SK-N-SH (cell line): ENCODE measurements at regions not wholly inside any gene's neighbourhood (a gene's known extent, or its start where the extent isn't known, plus 50 kb on each side); places are given as distances from the start of the nearest gene placed in this dataset.

Experiments used
- CTCF ChIP-seq: fragments of 200-600 bp; sonication (generic); IDR thresholded peaks from 2 replicates; pipeline ENCODE4 v1.6.1; 2017; ENCODE audit warnings: antibody characterized with exemption, mild to moderate bottlenecking, moderate library complexity
- FOSL2 ChIP-seq: IDR thresholded peaks from 2 replicates; pipeline ENCODE4 v1.4.0; 2012; ENCODE audit warnings: low read depth, mild to moderate bottlenecking, moderate library complexity, borderline replicate concordance
- GATA2 ChIP-seq: sonication (generic); formaldehyde crosslinking; IDR thresholded peaks from 2 replicates; pipeline ENCODE4 v1.5.0; 2020; ENCODE audit warnings: mild to moderate bottlenecking, missing genetic modification reagents
- MAX ChIP-seq: IDR thresholded peaks from 2 replicates; pipeline ENCODE4 v1.4.0; 2012; ENCODE audit warnings: low read depth
- NRF1 ChIP-seq: IDR thresholded peaks from 2 replicates; pipeline ENCODE4 v1.6.1; 2012; ENCODE audit warnings: low read depth, mild to moderate bottlenecking, low read length
- RAD21 ChIP-seq: IDR thresholded peaks from 2 replicates; pipeline ENCODE4 v1.6.1; 2012; ENCODE audit warnings: mild to moderate bottlenecking, low read length
- RFX5 ChIP-seq: IDR thresholded peaks from 2 replicates; pipeline ENCODE4 v1.6.1; 2012; ENCODE audit warnings: mild to moderate bottlenecking, improper control_type of control experiment, low read length
- SIN3A ChIP-seq: IDR thresholded peaks from 2 replicates; pipeline ENCODE4 v1.6.1; 2012; ENCODE audit warnings: low read depth, mild to moderate bottlenecking, low read length, moderate library complexity, borderline replicate concordance
- SMC3 ChIP-seq: IDR thresholded peaks from 2 replicates; pipeline ENCODE4 v1.6.1; 2012; ENCODE audit warnings: low read depth, low read length, improper control_type of control experiment
- TAF1 ChIP-seq: IDR thresholded peaks from 2 replicates; pipeline ENCODE4 v1.6.1; 2012; ENCODE audit warnings: low read depth, mild to moderate bottlenecking, low read length, moderate library complexity, borderline replicate concordance
- YY1 ChIP-seq: IDR thresholded peaks from 2 replicates; pipeline ENCODE4 v1.4.0; 2012; ENCODE audit warnings: low read depth, mild to moderate bottlenecking
- TF ChIP-seq, protein P1 (sequence below): IDR thresholded peaks from 2 replicates; pipeline ENCODE4 v1.6.1; 2012; ENCODE audit warnings: mild to moderate bottlenecking, low read depth, low read length, moderate library complexity
- TF ChIP-seq, protein P2 (sequence below): IDR thresholded peaks from 2 replicates; pipeline ENCODE4; 2012

- no peak for TF ChIP-seq CTCF
- TF ChIP-seq YY1, result no peak
- TF ChIP-seq SIN3A, result no peak
- TF ChIP-seq SMC3, result no peak
- no peak for TF ChIP-seq MAX
- no peak for TF ChIP-seq RAD21
- TF ChIP-seq, protein P1, sequence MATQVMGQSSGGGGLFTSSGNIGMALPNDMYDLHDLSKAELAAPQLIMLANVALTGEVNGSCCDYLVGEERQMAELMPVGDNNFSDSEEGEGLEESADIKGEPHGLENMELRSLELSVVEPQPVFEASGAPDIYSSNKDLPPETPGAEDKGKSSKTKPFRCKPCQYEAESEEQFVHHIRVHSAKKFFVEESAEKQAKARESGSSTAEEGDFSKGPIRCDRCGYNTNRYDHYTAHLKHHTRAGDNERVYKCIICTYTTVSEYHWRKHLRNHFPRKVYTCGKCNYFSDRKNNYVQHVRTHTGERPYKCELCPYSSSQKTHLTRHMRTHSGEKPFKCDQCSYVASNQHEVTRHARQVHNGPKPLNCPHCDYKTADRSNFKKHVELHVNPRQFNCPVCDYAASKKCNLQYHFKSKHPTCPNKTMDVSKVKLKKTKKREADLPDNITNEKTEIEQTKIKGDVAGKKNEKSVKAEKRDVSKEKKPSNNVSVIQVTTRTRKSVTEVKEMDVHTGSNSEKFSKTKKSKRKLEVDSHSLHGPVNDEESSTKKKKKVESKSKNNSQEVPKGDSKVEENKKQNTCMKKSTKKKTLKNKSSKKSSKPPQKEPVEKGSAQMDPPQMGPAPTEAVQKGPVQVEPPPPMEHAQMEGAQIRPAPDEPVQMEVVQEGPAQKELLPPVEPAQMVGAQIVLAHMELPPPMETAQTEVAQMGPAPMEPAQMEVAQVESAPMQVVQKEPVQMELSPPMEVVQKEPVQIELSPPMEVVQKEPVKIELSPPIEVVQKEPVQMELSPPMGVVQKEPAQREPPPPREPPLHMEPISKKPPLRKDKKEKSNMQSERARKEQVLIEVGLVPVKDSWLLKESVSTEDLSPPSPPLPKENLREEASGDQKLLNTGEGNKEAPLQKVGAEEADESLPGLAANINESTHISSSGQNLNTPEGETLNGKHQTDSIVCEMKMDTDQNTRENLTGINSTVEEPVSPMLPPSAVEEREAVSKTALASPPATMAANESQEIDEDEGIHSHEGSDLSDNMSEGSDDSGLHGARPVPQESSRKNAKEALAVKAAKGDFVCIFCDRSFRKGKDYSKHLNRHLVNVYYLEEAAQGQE, result no peak
- TF ChIP-seq, protein P2, sequence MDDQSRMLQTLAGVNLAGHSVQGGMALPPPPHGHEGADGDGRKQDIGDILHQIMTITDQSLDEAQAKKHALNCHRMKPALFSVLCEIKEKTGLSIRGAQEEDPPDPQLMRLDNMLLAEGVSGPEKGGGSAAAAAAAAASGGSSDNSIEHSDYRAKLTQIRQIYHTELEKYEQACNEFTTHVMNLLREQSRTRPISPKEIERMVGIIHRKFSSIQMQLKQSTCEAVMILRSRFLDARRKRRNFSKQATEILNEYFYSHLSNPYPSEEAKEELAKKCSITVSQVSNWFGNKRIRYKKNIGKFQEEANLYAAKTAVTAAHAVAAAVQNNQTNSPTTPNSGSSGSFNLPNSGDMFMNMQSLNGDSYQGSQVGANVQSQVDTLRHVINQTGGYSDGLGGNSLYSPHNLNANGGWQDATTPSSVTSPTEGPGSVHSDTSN, result no peak
- TF ChIP-seq FOSL2, result no peak
- no peak for TF ChIP-seq GATA2
- no peak for TF ChIP-seq RFX5
- no peak for TF ChIP-seq TAF1
- TF ChIP-seq NRF1, result no peak
Observed at GRCh38 chr7:125878235-125878956, 948.8 kb upstream of the POT1 start.
